GM19238 (cell line): ENCODE measurements at regions not wholly inside any gene's neighbourhood (a gene's known extent, or its start where the extent isn't known, plus 50 kb on each side); places are given as distances from the start of the nearest gene placed in this dataset.
"Not testable (repeated sequence)": the region's sequence is repeated elsewhere in the genome, so short reads cannot be mapped to it uniquely, and the experiment has no call there.

Experiments
- DNase-seq: peaks from one replicate; pipeline ENCODE4 v3.0.0; 2011; ENCODE audit warnings: low spot score; ENCODE audit not compliant: insufficient read length

DNA sequence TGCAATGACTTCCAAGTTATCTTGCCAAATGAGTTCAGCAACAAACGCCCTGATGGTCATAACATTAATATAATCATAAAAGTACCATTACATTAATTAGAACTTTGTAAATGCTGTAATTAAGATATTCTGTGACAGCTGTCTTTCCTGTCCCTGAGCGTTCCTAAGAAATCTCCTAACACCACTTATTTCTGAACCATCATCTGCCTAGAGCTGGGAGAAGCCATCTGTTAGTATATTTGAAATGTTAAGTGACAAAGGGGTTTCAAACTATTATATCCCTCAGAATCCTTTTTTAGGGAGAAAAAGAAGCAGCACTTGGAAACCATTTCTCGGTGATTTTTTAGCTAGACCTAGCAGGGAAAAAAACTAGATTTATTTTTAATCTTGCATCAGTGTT lies 657.5 kb downstream of the FAM181B start:
- no peak for DNase-seq

DNA sequence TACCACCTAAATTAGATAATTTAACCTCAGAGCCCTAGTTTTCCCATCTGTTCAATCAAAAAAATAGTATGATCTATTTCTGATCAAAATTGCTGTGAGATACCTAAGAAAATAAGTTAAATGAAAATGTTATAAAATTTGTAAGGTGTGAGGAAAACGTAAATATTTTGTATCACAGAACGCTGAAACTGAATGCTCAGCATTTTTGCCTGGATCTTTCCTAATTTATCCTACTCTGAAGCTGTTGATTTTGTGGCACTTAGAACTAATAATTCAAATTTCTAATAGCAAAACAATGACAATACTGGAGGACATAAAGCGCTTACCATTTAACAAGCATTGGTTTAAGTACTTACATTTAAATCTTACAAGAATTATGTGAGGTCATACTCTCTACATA lies 674.2 kb downstream of the FAM181B start:
- no peak for DNase-seq

DNA sequence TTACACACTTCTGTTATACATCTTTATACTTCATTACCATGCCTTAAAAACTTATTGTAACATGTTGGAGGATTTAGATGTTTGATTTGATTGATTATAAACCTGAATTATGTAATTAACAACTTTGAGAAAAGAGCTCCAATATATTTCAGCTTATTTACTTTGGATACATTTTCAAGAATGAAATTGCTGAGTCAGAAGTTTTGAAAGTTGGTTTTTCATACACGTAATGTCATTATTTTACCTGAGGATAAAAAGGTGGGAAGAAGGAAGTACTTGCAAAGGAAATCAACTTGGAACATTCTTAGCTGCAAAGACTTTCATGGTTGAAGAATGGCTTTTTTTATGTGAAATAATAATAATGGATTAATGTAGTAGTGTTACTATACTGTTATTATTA lies 677.2 kb downstream of the FAM181B start:
- no peak for DNase-seq

DNA sequence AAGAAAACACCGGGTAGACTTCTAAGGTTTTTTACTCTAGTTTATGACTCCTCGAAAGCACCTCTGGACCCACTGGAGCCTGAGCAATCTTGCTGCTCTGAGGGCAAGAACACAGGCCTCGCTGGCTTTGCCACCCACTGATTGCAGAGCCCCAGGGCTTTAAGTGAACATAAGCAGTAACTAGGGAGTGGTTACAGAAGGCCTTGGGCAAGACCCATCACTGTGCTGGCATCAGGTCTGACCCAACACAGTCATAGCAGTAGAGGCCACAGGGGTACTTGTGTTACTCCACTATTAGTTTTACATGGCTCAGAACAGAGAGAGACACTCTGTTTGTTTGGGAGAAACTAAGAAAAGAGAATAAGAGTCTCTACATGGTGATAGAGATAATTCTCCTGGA lies 684.5 kb downstream of the FAM181B start:
- DNase-seq = no peak

DNA sequence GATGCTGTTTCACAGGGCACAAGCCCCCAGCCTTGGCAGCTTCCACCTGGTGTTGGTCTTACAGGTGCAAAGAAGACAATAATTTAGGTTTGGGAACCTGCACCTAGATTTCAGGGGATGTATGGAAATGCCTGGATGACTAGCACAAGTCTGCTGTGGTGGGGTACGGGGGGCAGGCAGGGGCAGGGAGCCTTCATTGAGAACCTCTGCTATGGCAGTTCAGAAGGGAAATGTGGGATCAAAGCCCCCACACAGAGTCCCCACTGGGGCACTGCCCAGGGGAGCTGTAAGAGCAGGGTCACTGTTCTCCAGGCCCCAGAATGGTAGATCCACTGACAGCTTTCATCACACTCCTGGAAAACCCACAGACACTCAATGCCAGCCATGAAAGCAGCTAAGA lies 686.5 kb downstream of the FAM181B start:
- no peak for DNase-seq

DNA sequence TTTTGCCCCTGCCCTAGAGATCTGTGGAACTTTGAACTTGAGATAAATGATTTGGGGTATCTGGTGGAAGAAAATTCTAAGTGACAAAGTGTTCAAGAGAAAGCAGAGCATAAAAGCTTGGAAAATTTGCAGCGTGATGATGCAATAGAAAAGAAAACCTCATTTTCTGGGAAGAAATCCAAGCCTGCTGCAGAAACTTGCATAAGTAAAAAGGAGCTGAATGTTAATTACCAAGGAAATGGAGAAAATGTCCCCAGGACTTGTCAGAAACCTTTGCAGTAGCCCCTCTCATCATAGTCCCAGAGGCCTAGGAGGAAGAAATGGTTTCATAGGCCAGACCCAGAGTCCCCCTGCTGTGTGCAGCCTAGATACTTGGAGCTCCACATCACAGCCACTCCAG lies 686.9 kb downstream of the FAM181B start:
- DNase-seq = no peak

DNA sequence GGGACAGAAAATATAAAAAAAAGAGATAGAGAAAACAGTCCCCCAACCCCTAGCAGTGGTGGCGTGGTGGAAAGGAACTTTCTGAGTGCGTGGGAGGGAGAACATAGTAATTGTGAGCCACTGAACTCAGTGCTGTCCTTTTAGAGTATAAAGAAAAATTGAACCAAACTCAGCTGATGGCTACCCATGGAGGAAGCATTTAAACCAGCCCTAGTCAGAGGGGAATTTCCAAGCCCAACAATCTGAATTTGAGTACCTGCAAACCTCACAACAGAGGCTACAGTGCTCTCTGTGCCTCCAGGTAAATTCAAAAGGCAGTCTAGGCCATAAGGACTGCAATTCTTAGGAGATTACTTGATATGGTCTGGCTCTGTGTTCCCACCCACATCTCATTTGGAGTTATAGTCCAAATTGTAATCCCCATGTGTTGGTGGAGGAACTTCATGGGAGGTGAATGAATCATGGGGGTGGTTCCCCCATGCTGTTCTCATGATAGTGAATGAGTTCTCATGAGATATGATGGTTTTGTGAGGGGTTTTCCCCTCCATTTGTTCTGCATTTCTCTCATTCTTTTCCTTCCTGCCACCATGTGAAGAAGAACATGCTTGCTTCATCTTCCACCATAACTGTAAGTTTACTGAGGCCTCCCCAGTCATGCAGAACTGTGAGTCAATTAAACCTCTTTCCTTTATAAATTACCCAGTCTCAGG lies 687.8 kb downstream of the FAM181B start:
- DNase-seq = no peak

DNA sequence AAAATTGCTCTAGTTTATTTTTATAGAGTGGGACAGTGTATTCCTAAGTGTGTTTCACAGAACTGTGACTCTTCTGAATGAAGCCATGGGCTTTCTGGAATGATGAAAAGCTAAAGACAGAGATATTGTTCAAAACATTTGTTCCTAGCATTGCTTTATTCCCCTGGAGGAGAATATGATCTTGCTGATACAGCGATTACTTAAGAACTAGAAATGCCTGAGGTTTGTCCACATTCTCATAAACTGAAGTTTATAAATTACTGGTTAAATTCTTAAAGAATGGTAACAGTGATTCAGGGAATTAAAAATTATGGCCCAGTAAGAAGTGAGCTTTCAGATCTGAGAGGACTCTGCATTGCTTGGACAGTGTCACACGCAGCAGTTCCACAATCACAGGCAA lies 690.3 kb downstream of the FAM181B start:
- DNase-seq = no peak

DNA sequence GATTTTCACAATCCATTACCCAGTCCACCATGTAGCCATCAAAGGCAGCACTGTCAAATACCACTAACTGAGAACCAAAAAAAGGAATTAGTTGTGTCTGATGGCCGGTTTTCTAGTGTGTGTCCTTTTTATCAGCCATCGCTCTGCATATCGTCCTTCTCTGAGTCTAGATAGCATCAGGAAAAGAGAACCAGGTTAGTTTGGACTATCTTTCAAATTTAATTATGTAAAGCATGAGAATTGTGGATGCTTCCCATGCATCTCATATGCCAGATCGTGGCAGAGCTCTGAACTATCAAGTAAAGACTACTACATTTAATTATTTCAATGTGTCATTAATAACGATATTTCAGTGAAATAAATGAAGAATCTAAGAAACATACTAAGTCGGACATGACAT lies 691.9 kb downstream of the FAM181B start:
- DNase-seq = no peak

DNA sequence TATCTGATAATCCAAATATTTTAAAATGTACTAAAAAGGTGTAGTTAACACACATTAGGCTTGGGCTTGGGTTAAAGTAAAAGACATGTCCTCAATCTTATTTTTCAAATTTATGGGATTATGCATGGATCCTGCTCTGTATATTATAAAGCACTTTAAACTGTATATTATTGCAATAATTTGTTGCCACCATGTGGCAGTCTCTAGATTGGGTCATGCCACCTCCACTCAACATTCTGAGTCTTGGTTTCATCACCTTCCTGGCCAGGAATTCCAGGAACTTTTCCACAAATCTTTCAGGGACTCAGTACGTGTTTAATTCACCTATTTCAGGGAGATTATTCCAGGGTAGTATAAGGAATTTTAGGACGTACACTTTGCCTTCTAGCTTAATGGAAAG lies 695.5 kb downstream of the FAM181B start:
- no peak for DNase-seq

DNA sequence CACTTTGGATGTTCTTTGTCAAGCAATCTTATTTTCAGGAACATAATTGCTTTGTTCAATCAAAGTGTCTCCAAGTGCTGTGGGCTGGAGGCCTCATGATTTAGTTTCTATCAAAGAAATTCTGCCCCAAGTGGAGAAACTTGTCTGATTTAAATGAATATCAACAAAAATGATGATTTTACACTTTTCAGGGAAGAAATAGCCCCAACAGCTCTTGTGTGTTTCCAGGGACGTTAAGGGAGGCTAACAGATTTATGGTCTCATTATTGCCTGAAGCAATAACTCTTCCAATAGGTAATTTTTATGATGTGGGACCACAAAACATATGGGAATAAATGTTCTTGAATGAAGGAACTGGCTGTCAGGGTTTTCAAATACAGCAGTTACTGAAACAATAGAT lies 699.1 kb downstream of the FAM181B start:
- DNase-seq = no peak

DNA sequence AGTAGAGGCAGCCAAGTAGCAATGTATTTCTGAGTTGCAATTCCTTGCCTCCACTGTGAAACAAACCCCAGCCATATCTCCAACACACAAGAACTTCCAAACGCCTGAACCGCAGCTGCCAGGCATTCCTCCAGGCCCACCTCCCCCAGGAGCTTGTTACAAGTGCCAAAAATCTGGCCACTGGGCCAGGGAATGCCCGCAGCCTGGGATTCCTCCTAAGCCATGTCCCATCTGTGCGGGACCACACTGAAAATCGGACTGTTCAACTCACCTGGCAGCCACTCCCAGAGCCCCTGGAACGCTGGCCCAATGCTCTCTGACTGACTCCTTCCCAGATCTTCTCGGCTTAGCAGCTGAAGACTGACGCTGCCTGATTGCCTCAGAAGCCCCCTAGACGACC lies 706.3 kb downstream of the FAM181B start:
- DNase-seq = not testable (repeated sequence)

DNA sequence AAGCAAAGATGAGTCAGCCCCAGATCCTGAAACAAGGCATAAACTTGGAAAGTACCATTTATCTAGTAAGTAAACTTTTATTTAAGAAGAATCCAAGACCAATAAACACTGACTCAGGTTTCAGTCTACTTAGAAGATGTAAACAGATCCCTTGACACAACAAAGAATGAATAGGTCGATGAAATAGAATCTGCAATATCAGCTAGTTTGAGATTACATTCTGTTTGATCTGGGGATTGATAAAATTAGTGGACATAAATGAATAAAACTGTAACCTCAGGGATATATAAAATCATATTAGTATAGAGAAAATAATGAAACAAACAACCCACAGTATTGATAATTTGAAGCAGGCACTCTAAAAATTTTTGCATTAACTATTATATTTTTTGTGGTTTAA lies 708.9 kb downstream of the FAM181B start:
- no peak for DNase-seq

DNA sequence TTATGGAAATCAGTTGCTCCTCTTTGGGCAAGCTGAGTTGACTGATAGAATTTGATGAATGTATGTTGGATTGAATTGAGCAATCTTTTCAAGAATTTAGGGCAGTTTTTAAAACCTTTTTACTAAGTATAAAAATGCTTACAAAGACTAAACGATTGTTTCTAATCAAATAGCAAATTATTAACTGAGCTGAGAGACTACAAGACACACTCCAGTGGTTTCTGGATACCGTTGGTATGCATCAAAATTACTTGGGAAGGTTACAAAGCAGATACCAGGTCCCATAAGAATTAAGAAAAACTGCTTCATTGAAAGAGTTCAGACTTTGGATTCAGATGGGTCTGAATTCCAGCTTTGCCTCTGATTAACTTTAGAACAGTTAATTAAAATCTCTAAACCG lies 721.4 kb downstream of the FAM181B start:
- DNase-seq = no peak

DNA sequence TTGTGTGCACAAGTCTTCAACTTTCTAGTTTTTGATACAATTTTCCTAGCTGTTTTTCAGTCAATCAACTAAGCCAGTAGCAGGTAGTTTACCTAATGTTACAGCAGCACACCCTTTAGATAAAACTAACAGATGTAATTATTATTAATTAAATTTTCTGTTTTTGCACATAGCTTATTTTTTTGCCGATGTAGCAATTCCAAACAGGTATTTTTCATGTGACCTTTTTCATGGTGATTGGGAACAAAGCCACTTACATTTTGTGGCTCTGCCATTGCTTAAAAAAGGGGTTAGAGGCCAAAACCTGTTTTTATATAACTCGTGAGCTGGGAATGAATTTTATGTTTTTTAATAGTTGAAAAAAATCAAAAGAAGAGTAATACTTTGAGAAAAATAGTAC lies 724.5 kb downstream of the FAM181B start:
- DNase-seq = no peak

DNA sequence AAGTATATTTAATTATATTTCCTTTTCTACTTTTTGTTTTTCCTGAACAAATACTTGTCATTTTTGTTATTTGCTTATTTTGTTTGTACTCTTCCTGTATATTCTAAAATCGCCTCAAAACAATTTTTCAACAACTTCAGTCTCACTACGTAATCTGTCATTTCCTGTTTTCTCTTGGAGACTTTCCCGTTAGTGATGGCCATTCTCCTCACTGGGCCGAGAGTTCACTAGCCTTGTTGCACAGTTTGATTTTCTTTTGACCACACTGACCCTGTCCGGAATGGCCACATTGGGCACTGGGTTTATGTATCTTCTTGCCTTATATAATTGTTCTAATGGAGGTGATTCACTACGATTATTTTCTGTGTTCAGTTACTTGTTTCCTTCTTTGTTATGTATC lies 726.1 kb downstream of the FAM181B start:
- DNase-seq = no peak

DNA sequence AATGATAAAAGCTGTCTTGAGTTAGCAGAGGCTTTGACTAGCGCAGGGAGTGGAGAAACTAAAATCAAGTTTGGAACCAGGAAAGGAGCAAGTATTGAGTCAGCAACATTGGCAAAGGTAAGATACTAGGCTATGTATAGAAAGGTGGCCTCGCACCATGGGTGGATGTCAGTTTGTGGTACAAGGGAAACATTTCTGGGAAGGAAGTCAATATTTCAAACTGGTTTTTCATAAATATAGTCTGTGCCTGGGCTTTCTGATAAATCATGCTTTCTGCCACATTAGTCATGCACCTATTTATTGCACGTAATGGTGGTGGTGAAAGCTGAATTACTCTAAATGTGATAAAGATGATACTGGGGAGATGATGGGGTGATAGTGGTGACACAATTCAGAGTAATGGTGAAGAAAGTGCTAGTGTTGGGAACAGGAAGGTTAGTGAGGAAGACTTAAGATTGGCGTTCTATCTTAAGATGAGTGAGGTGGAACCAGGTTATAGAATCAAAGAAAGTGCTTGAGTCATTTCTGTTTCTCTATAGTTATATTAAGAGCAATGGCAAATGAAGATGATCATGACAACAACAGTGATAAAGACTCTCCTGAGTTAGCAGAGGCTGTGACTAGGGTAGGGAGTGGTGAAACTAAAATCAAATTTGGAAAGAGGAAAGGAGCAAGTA lies 729.0 kb downstream of the FAM181B start:
- no peak for DNase-seq

DNA sequence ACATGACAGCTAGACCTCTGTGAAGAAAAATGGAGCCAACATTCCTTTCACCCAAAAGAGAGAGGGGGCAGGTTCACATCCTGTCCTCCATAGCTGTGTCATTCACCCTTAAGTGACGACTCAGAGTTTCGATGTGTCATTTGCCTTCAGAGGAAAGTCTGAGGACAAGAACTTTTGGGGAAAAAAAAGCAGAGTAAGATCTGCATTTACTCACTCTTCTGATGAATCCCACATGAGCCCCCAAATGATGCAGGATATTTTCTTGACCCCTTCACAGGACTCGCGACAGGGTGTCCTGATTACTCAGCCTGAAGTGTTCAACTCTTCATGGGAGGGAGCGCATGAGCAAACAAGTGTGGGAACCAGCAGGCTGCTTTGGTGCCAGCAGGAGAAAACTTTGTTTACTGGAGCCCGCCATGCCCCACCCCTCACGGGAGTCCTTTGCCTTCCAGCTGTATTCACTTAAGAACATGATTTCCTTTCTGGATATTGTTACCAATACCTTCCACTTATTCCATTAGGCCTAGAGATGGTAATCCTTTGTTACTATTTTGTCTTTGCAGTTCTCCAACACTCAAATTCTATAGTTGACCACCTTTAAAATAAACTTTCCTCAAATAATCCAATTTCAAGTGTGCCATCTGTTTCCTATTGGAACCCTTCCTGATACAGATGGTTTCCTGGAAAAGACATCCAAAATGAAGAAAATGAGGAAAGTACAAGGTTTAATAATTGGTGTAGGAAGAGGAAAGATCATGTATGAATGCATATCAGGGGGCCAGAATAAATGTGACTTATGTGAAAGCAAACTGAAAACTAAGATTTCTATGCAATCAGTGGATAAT lies 729.8 kb downstream of the FAM181B start:
- DNase-seq = no peak

DNA sequence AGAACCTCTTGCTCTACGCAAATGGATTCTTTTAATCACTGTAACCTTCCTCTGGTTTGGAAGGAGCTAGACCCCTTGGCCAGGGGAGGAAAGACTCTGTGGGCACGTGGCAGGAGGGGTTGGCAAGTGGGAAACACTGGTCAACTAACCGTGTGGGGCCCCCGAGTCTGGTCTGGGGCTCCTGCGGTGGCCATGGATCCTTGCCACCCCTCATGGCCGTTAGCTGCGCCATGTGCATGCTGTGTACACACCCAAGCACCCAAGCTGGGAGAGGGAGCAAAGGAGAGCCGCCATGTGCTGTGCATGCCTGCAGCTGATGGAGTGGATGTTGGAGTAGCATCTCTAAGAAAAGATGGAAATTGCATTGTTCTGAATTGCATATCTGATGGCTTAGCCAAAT lies 730.6 kb downstream of the FAM181B start:
- DNase-seq = no peak

DNA sequence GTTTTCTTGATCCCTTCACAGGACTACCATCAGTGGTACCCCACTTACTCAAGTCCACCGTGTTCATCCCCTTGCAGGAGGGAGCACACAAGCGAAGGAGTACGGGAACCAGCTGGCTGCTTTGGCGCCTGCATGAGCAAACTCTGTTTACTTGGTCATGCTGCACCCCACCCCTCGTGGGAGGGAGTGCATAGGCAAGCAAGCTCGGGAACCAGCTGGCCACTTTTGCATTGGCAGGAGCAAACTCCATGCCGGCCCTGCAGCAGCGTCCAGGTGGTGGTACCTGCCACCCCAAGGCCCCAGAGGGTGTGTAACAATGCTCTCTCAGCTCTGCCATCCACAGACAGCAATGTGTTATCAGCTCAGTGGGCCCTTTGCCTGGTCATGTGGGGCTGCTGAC lies 737.8 kb downstream of the FAM181B start:
- no peak for DNase-seq

DNA sequence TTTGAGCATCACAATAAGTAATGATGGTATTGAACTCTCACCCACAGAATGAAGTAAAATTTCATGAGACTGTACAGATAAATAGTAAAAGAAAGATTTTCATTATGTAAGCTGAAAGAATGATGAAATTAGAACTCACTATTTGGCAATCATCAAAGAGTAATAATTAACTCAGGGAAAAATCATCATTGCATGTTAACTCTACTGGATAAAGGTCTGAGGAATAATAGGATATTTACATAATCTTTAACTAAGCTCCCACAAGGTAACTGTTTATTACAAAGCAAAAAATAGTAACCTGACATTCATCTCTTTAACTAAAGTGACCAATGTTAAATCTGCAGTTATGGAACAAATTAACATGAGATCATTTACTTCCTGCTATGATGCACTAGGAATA lies 739.9 kb downstream of the FAM181B start:
- no peak for DNase-seq

DNA sequence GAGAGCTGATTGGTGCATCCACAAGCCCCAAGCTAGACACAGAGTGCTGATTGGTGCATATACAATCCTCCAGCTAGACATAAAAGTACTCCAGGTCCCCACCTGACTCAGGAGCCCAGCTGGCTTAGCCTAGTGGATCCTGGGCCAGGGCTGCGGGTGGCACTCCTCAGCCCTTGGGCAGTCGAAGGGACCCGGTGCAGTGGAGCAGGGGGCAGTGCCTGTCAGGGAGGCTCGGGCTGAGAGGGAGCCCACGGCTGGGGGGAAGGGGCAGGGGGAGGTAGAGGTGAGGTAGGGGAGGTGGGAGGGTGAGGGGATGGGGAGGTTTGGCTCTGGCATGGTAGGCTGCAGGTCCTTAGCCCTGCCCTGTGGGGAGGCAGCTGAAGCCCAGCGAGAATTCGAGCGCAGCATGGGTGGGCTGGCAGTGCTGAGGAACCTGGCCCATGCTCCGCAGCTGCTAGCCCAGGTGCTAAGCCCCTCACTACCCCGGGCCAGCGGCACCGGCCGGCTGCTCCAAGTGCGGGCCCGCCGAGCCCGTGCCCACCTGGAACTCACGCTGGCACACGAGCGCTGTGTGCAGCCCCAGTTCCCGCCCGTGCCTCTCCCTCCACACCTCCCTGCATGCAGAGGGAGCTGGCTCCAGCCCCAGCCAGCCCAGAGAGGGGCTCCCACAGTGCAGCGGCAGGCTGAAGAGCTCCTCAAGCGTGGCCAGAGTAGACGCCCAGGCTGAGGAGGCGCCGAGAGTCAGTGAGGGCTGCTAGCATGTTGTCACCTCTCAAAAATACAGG lies 742.8 kb downstream of the FAM181B start:
- no peak for DNase-seq
